WTC11 (cell line): ENCODE measurements at regions not wholly inside any gene's neighbourhood (a gene's known extent, or its start where the extent isn't known, plus 50 kb on each side); places are given as distances from the start of the nearest gene placed in this dataset.
"Not testable (repeated sequence)": the region's sequence is repeated elsewhere in the genome, so short reads cannot be mapped to it uniquely, and the experiment has no call there.

ENCODE experiments used
- ATAC-seq: fragments of 200-7000 bp; cut with Tn5 transposase; 2 replicates; pipeline ENCODE4 v1.10.0; 2021; ENCODE audit warnings: mild to moderate bottlenecking, moderate library complexity
- CTCF ChIA-PET: fragments of 300-600 bp; sonication (Branson Sonifier 250); formaldehyde crosslinking; loops from one replicate; lab custom pipeline; 2021; ENCODE audit warnings: antibody characterized with exemption; lab: Charles Lee
- POLR2A ChIA-PET: fragments of 350-600 bp; sonication (Branson Sonifier 250); formaldehyde crosslinking; loops from one replicate; lab custom pipeline; 2021; ENCODE audit warnings: antibody characterized with exemption; lab: Charles Lee
- DNase-seq: peaks from one replicate; pipeline ENCODE4 v3.0.0; 2021; ENCODE audit warnings: low spot score
- H3K27ac Mint-ChIP-seq: 2 replicates; pipeline ENCODE4 v1.8.0; 2021; ENCODE audit warnings: mixed read lengths
- H3K27me3 Mint-ChIP-seq: 2 replicates; pipeline ENCODE4 v1.8.0; 2021; ENCODE audit warnings: low read depth, mild to moderate bottlenecking, moderate library complexity, mixed read lengths
- H3K36me3 Mint-ChIP-seq: 2 replicates; pipeline ENCODE4 v1.8.0; 2021; ENCODE audit warnings: mixed read lengths
- H3K4me1 Mint-ChIP-seq: 2 replicates; pipeline ENCODE4 v1.8.0; 2022; ENCODE audit warnings: mixed read lengths
- H3K4me3 Mint-ChIP-seq: 2 replicates; pipeline ENCODE4 v1.8.0; 2021; ENCODE audit warnings: mild to moderate bottlenecking, moderate library complexity, mixed read lengths
- H3K9me3 Mint-ChIP-seq: 2 replicates; pipeline ENCODE4 v1.8.0; 2021; ENCODE audit warnings: mixed read lengths
- ATF2 ChIP-seq: sonication (generic); formaldehyde crosslinking; IDR thresholded peaks from 2 replicates; pipeline ENCODE4 v1.8.1; 2022; ENCODE audit warnings: low read depth, missing genetic modification reagents, borderline replicate concordance
- CBFB ChIP-seq: sonication (generic); formaldehyde crosslinking; IDR thresholded peaks from 2 replicates; pipeline ENCODE4 v1.8.1; 2022; ENCODE audit warnings: mild to moderate bottlenecking, low read depth, missing genetic modification reagents
- CREM ChIP-seq: sonication (generic); formaldehyde crosslinking; IDR thresholded peaks from 2 replicates; pipeline ENCODE4 v1.8.1; 2022; ENCODE audit warnings: mild to moderate bottlenecking, missing genetic modification reagents, moderate library complexity
- E2F1 ChIP-seq: sonication (generic); formaldehyde crosslinking; IDR thresholded peaks from 2 replicates; pipeline ENCODE4 v1.8.0; 2022; ENCODE audit warnings: mild to moderate bottlenecking, missing genetic modification reagents
- E2F5 ChIP-seq: sonication (generic); formaldehyde crosslinking; IDR thresholded peaks from 2 replicates; pipeline ENCODE4 v1.8.1; 2022; ENCODE audit warnings: mild to moderate bottlenecking, moderate library complexity, missing genetic modification reagents
- ETV6 ChIP-seq: sonication (generic); formaldehyde crosslinking; IDR thresholded peaks from 2 replicates; pipeline ENCODE4 v1.8.1; 2022; ENCODE audit warnings: mild to moderate bottlenecking, missing genetic modification reagents
- HMGA2 ChIP-seq: fragments of 250-450 bp; sonication (Bioruptor Pico); IDR thresholded peaks from 2 replicates; pipeline ENCODE4 v1.4.0; 2021; ENCODE audit warnings: mild to moderate bottlenecking, moderate library complexity
- JAZF1 ChIP-seq: fragments of 250-450 bp; sonication (Bioruptor Pico); IDR thresholded peaks from 2 replicates; pipeline ENCODE4 v1.9.0; 2021; ENCODE audit warnings: moderate library complexity, mild to moderate bottlenecking, inconsistent platforms
- MXD4 ChIP-seq: fragments of 250-450 bp; sonication (Bioruptor Pico); IDR thresholded peaks from 2 replicates; pipeline ENCODE4 v1.8.0; 2021; ENCODE audit warnings: mild to moderate bottlenecking, moderate library complexity, borderline replicate concordance
- OVOL2 ChIP-seq: fragments of 250-450 bp; sonication (Bioruptor Pico); IDR thresholded peaks from 2 replicates; pipeline ENCODE4 v1.9.0; 2021; ENCODE audit warnings: mild to moderate bottlenecking, borderline replicate concordance
- PREB ChIP-seq: sonication (generic); formaldehyde crosslinking; IDR thresholded peaks from 2 replicates; pipeline ENCODE4 v1.8.1; 2022; ENCODE audit warnings: mild to moderate bottlenecking, missing genetic modification reagents, moderate library complexity, borderline replicate concordance
- TEAD4 ChIP-seq: sonication (generic); formaldehyde crosslinking; IDR thresholded peaks from 2 replicates; pipeline ENCODE4 v1.8.0; 2022; ENCODE audit warnings: mild to moderate bottlenecking, missing genetic modification reagents
- TP53 ChIP-seq: sonication (generic); formaldehyde crosslinking; IDR thresholded peaks from 2 replicates; pipeline ENCODE4 v1.8.1; 2023; ENCODE audit warnings: mild to moderate bottlenecking, missing genetic modification reagents
- ZBTB21 ChIP-seq: sonication (generic); formaldehyde crosslinking; IDR thresholded peaks from 2 replicates; pipeline ENCODE4 v1.8.1; 2023; ENCODE audit warnings: mild to moderate bottlenecking, missing genetic modification reagents, borderline replicate concordance
- ZNF281 ChIP-seq: sonication (generic); formaldehyde crosslinking; IDR thresholded peaks from 2 replicates; pipeline ENCODE4 v1.8.0; 2023; ENCODE audit warnings: mild to moderate bottlenecking, missing genetic modification reagents
- ZNF396 ChIP-seq: fragments of 250-450 bp; sonication (Bioruptor Pico); IDR thresholded peaks from 2 replicates; pipeline ENCODE4 v1.8.0; 2021; ENCODE audit warnings: mild to moderate bottlenecking, moderate library complexity, borderline replicate concordance
- ZNF416 ChIP-seq: fragments of 250-450 bp; sonication (Bioruptor Pico); IDR thresholded peaks from 2 replicates; pipeline ENCODE4 v1.9.0; 2021; ENCODE audit warnings: mild to moderate bottlenecking, inconsistent platforms
- ZNF425 ChIP-seq: fragments of 250-450 bp; sonication (Bioruptor Pico); conservative IDR thresholded peaks from 2 replicates; pipeline ENCODE4 v1.9.0; 2021; ENCODE audit warnings: mild to moderate bottlenecking
- ZSCAN18 ChIP-seq: fragments of 250-450 bp; sonication (Bioruptor Pico); IDR thresholded peaks from 2 replicates; pipeline ENCODE4 v2.1.2; 2022; ENCODE audit warnings: mild to moderate bottlenecking, moderate library complexity

- Mint-ChIP-seq H3K4me1 (peaks cover 2% of the 10 kb centered on the region; the same call in 1 of the 2 replicates), H3K27me3 (peaks cover 2% of the 10 kb centered on the region; the same call in 1 of the 2 replicates), H3K4me3 (no peak overlapping the region), H3K9me3 (peaks cover 12% of the 10 kb centered on the region), H3K36me3 (no peaks in the 10 kb centered on the region), H3K27ac (no peak overlapping the region)
- ATAC-seq (peak; percentile 92), DNase-seq (peak; percentile 17)
- TF ChIP-seq ZBTB21 (no peak), TEAD4 (no peak), ZNF416 (CRISPR knock-in tag) (no peak), ZNF281 (CRISPR knock-in tag) (no peak), MXD4 (CRISPR knock-in tag) (no peak), CREM (CRISPR knock-in tag) (no peak), OVOL2 (CRISPR knock-in tag) (no peak), ETV6 (CRISPR knock-in tag) (no peak), ZSCAN18 (CRISPR knock-in tag) (no peak), PREB (CRISPR knock-in tag) (no peak), ATF2 (CRISPR knock-in tag) (no peak), ZNF425 (CRISPR knock-in tag) (no peak), TP53 (CRISPR knock-in tag) (no peak), E2F1 (CRISPR knock-in tag) (no peak), ZNF396 (CRISPR knock-in tag) (no peak), HMGA2 (CRISPR knock-in tag) (no peak), E2F5 (CRISPR knock-in tag) (no peak), JAZF1 (no peak), CBFB (CRISPR knock-in tag) (no peak)
- CTCF ChIA-PET, result no interaction called here
- POLR2A ChIA-PET, result no interaction called here
These were observed 214.1 kb upstream of the ATP6AP2 start for GRCh38 chrX:40366661-40367060.

- POLR2A ChIA-PET, H3K4me1 Mint-ChIP-seq, ATAC-seq, H3K27me3 Mint-ChIP-seq, H3K27ac Mint-ChIP-seq, H3K4me3 Mint-ChIP-seq, H3K36me3 Mint-ChIP-seq, DNase-seq: not testable (repeated sequence)
- CTCF ChIA-PET, result interaction anchor here (0.6 kb wide), 1 partner anchor 24 kb away, joined by 5 read pairs; no protein-coding TSS in a partner anchor
- peaks cover 12% of the 10 kb centered on the region for H3K9me3 Mint-ChIP-seq
These were observed 218.5 kb upstream of the ATP6AP2 start for GRCh38 chrX:40362291-40362690.
